ENCODE measurements at regions not wholly inside any gene's neighbourhood (a gene's known extent, or its start where the extent isn't known, plus 50 kb on each side); places are given as distances from the start of the nearest gene placed in this dataset.
"Not testable (repeated sequence)": the region's sequence is repeated elsewhere in the genome, so short reads cannot be mapped to it uniquely, and the experiment has no call there.

GRCh38 chr5:58172946-58173345 lies 286.9 kb downstream of the PLK2 start:
- Mint-ChIP-seq H3K4me1 (ENCODE audit: low read depth) (no peaks in the 10 kb centered on the region), H3K36me3 (ENCODE audit: low read depth) (no peaks in the 10 kb centered on the region), H3K27ac (no peak overlapping the region), H3K4me3 (ENCODE audit: low read depth) (no peak overlapping the region), H3K27me3 (ENCODE audit: low read depth) (no peaks in the 10 kb centered on the region), H3K9me3 (no peaks in the 10 kb centered on the region)
- DNase-seq (ENCODE audit: low spot score), result no peak
- intact Hi-C loops (cut with micrococcal nuclease), result no loop called here

- Mint-ChIP-seq H3K9me3 (no peaks in the 10 kb centered on the region), H3K36me3 (ENCODE audit: low read depth) (no peaks in the 10 kb centered on the region), H3K27me3 (ENCODE audit: low read depth) (no peaks in the 10 kb centered on the region), H3K27ac (no peak overlapping the region), H3K4me1 (ENCODE audit: low read depth) (no peaks in the 10 kb centered on the region), H3K4me3 (ENCODE audit: low read depth) (no peak overlapping the region)
- intact Hi-C loops (cut with micrococcal nuclease), result no loop called here
- DNase-seq (ENCODE audit: low spot score), result no peak
These were observed 294.7 kb downstream of the PLK2 start for GRCh38 chr5:58165152-58165551.

GRCh38 chr5:58161889-58162288 lies 298.0 kb downstream of the PLK2 start:
- H3K4me1 Mint-ChIP-seq (ENCODE audit: low read depth); DNase-seq (ENCODE audit: low spot score); H3K36me3 Mint-ChIP-seq (ENCODE audit: low read depth); H3K4me3 Mint-ChIP-seq (ENCODE audit: low read depth); H3K27me3 Mint-ChIP-seq (ENCODE audit: low read depth); H3K27ac Mint-ChIP-seq; intact Hi-C loops (cut with micrococcal nuclease); H3K9me3 Mint-ChIP-seq: not testable (repeated sequence)

GRCh38 chr5:58156973-58157701 lies 302.7 kb downstream of the PLK2 start:
- Mint-ChIP-seq H3K4me3 (ENCODE audit: low read depth) (no peak overlapping the region), H3K27me3 (ENCODE audit: low read depth) (no peaks in the 10 kb centered on the region), H3K4me1 (ENCODE audit: low read depth) (no peaks in the 10 kb centered on the region), H3K27ac (no peak overlapping the region), H3K36me3 (ENCODE audit: low read depth) (no peaks in the 10 kb centered on the region), H3K9me3 (no peaks in the 10 kb centered on the region)
- intact Hi-C loops (cut with micrococcal nuclease), result no loop called here
- DNase-seq (ENCODE audit: low spot score), result no peak

- H3K9me3 Mint-ChIP-seq, result no peaks in the 10 kb centered on the region
- H3K36me3 Mint-ChIP-seq (ENCODE audit: low read depth), result no peaks in the 10 kb centered on the region
- no peaks in the 10 kb centered on the region for H3K4me1 Mint-ChIP-seq (ENCODE audit: low read depth)
- H3K27me3 Mint-ChIP-seq (ENCODE audit: low read depth), result no peaks in the 10 kb centered on the region
- H3K4me3 Mint-ChIP-seq (ENCODE audit: low read depth), result no peak overlapping the region
- intact Hi-C loops (cut with micrococcal nuclease), result no loop called here
- no peak overlapping the region for H3K27ac Mint-ChIP-seq
- DNase-seq (ENCODE audit: low spot score), result no peak
These were observed 303.5 kb downstream of the PLK2 start for GRCh38 chr5:58156361-58156760.

- Mint-ChIP-seq H3K27me3 (ENCODE audit: low read depth) (no peaks in the 10 kb centered on the region), H3K9me3 (no peaks in the 10 kb centered on the region)
These were observed 306.6 kb downstream of the PLK2 start for GRCh38 chr5:58153255-58153654.

GRCh38 chr5:58151414-58151813 lies 308.5 kb downstream of the PLK2 start:
- Mint-ChIP-seq H3K27me3 (ENCODE audit: low read depth) (no peaks in the 10 kb centered on the region), H3K4me1 (ENCODE audit: low read depth) (no peaks in the 10 kb centered on the region), H3K27ac (no peak overlapping the region), H3K4me3 (ENCODE audit: low read depth) (no peak overlapping the region), H3K36me3 (ENCODE audit: low read depth) (no peaks in the 10 kb centered on the region), H3K9me3 (no peaks in the 10 kb centered on the region)
- intact Hi-C loops (cut with micrococcal nuclease), result no loop called here
- no peak for DNase-seq (ENCODE audit: low spot score)

More at GRCh38 chr5:58153255-58153654, 306.6 kb downstream of the PLK2 start:
- H3K36me3 Mint-ChIP-seq (ENCODE audit: low read depth), result no peaks in the 10 kb centered on the region
- no peak overlapping the region for H3K4me3 Mint-ChIP-seq (ENCODE audit: low read depth)
- no peaks in the 10 kb centered on the region for H3K4me1 Mint-ChIP-seq (ENCODE audit: low read depth)
- DNase-seq (ENCODE audit: low spot score), result no peak
- intact Hi-C loops (cut with micrococcal nuclease), result no loop called here
- no peak overlapping the region for H3K27ac Mint-ChIP-seq

GRCh38 chr5:58150926-58151325 lies 309.0 kb downstream of the PLK2 start:
- H3K9me3 Mint-ChIP-seq, result no peaks in the 10 kb centered on the region
- no peak overlapping the region for H3K27ac Mint-ChIP-seq
- no peaks in the 10 kb centered on the region for H3K27me3 Mint-ChIP-seq (ENCODE audit: low read depth)
- DNase-seq (ENCODE audit: low spot score), result no peak
- no peak overlapping the region for H3K4me3 Mint-ChIP-seq (ENCODE audit: low read depth)
- H3K4me1 Mint-ChIP-seq (ENCODE audit: low read depth), result no peaks in the 10 kb centered on the region
- H3K36me3 Mint-ChIP-seq (ENCODE audit: low read depth), result no peaks in the 10 kb centered on the region
- intact Hi-C loops (cut with micrococcal nuclease), result no loop called here

- no peaks in the 10 kb centered on the region for H3K4me1 Mint-ChIP-seq (ENCODE audit: low read depth)
- no peaks in the 10 kb centered on the region for H3K27me3 Mint-ChIP-seq (ENCODE audit: low read depth)
- H3K4me3 Mint-ChIP-seq (ENCODE audit: low read depth), result no peak overlapping the region
- H3K36me3 Mint-ChIP-seq (ENCODE audit: low read depth), result no peaks in the 10 kb centered on the region
- intact Hi-C loops (cut with micrococcal nuclease), result no loop called here
- H3K27ac Mint-ChIP-seq, result no peak overlapping the region
- DNase-seq (ENCODE audit: low spot score), result no peak
- no peaks in the 10 kb centered on the region for H3K9me3 Mint-ChIP-seq
These were observed 310.1 kb downstream of the PLK2 start for GRCh38 chr5:58149746-58150145.

GRCh38 chr5:58149345-58149744 lies 310.5 kb downstream of the PLK2 start:
- Mint-ChIP-seq H3K36me3 (ENCODE audit: low read depth) (no peaks in the 10 kb centered on the region), H3K27me3 (ENCODE audit: low read depth) (no peaks in the 10 kb centered on the region)

GRCh38 chr5:58148254-58148775 lies 311.6 kb downstream of the PLK2 start:
- Mint-ChIP-seq H3K9me3 (no peaks in the 10 kb centered on the region), H3K4me3 (ENCODE audit: low read depth) (no peak overlapping the region), H3K27ac (no peak overlapping the region), H3K4me1 (ENCODE audit: low read depth) (no peaks in the 10 kb centered on the region), H3K36me3 (ENCODE audit: low read depth) (no peaks in the 10 kb centered on the region), H3K27me3 (ENCODE audit: low read depth) (no peaks in the 10 kb centered on the region)
- DNase-seq (ENCODE audit: low spot score), result no peak
- intact Hi-C loops (cut with micrococcal nuclease), result no loop called here

More at GRCh38 chr5:58149345-58149744, 310.5 kb downstream of the PLK2 start:
- Mint-ChIP-seq H3K4me3 (ENCODE audit: low read depth) (no peak overlapping the region), H3K9me3 (no peaks in the 10 kb centered on the region), H3K27ac (no peak overlapping the region), H3K4me1 (ENCODE audit: low read depth) (no peaks in the 10 kb centered on the region)
- DNase-seq (ENCODE audit: low spot score), result no peak
- intact Hi-C loops (cut with micrococcal nuclease), result no loop called here

- Mint-ChIP-seq H3K9me3 (no peaks in the 10 kb centered on the region), H3K36me3 (ENCODE audit: low read depth) (no peaks in the 10 kb centered on the region)
These were observed 314.4 kb downstream of the PLK2 start for GRCh38 chr5:58145397-58145934.

GRCh38 chr5:58143727-58144126 lies 316.2 kb downstream of the PLK2 start:
- Mint-ChIP-seq H3K4me1 (ENCODE audit: low read depth) (no peaks in the 10 kb centered on the region), H3K4me3 (ENCODE audit: low read depth) (no peak overlapping the region)
- intact Hi-C loops (cut with micrococcal nuclease), result no loop called here

More at GRCh38 chr5:58145397-58145934, 314.4 kb downstream of the PLK2 start:
- Mint-ChIP-seq H3K4me3 (ENCODE audit: low read depth) (no peak overlapping the region), H3K27ac (no peak overlapping the region), H3K27me3 (ENCODE audit: low read depth) (no peaks in the 10 kb centered on the region), H3K4me1 (ENCODE audit: low read depth) (no peaks in the 10 kb centered on the region)
- intact Hi-C loops (cut with micrococcal nuclease), result no loop called here
- DNase-seq (ENCODE audit: low spot score), result no peak

More at GRCh38 chr5:58143727-58144126, 316.2 kb downstream of the PLK2 start:
- Mint-ChIP-seq H3K36me3 (ENCODE audit: low read depth) (no peaks in the 10 kb centered on the region), H3K27ac (no peak overlapping the region), H3K27me3 (ENCODE audit: low read depth) (no peaks in the 10 kb centered on the region), H3K9me3 (no peaks in the 10 kb centered on the region)
- no peak for DNase-seq (ENCODE audit: low spot score)
